Mesenchymal stem cell (in vitro differentiated cells and primary cell): ENCODE measurements at regions not wholly inside any gene's neighbourhood (a gene's known extent, or its start where the extent isn't known, plus 50 kb on each side); places are given as distances from the start of the nearest gene placed in this dataset.
"Not testable (repeated sequence)": the region's sequence is repeated elsewhere in the genome, so short reads cannot be mapped to it uniquely, and the experiment has no call there.

Experiments used
- DNase-seq: peaks from one replicate; pipeline ENCODE4 v3.0.0-alpha.2; 2013
- H2AFZ ChIP-seq: one replicate; pipeline ENCODE4 v1.6.1; 2013; ENCODE audit warnings: low read depth, mild to moderate bottlenecking, control low read depth, inconsistent platforms, low read length, moderate library complexity
- H2AK5ac ChIP-seq: 2 replicates; pipeline ENCODE4 v1.6.1; 2013; ENCODE audit warnings: low read length, moderate library complexity, mild to moderate bottlenecking, inconsistent platforms; ENCODE audit not compliant: severe bottlenecking
- H2BK120ac ChIP-seq: one replicate; pipeline ENCODE4 v1.6.1; 2013; ENCODE audit warnings: low read depth, mild to moderate bottlenecking, inconsistent platforms, low read length, moderate library complexity
- H2BK12ac ChIP-seq, 2 experiments: one replicate each; pipeline ENCODE4 v1.6.1; 2013; ENCODE audit warnings: inconsistent platforms in 2 of 2, low read length in 2 of 2, mild to moderate bottlenecking in 2 of 2, moderate library complexity in 2 of 2, control low read depth in 1 of 2
- H2BK15ac ChIP-seq: one replicate; pipeline ENCODE4 v1.6.1; 2013; ENCODE audit warnings: mild to moderate bottlenecking, low read depth, inconsistent platforms; ENCODE audit not compliant: poor library complexity, severe bottlenecking
- H2BK5ac ChIP-seq: 2 replicates; pipeline ENCODE4 v1.6.1; 2013; ENCODE audit warnings: low read depth, mild to moderate bottlenecking, low read length, control low read depth, inconsistent platforms; ENCODE audit not compliant: poor library complexity, severe bottlenecking
- H3K14ac ChIP-seq, 2 experiments: one replicate each; pipeline ENCODE4 v1.6.1; 2013; ENCODE audit warnings: inconsistent platforms in 2 of 2, low read length in 2 of 2, control low read depth in 1 of 2, mild to moderate bottlenecking in 1 of 2, moderate library complexity in 1 of 2
- H3K18ac ChIP-seq, 2 experiments: one replicate each; pipeline ENCODE4 v1.6.1; 2013; ENCODE audit warnings: inconsistent platforms in 2 of 2, low read length in 2 of 2, control low read depth in 1 of 2, low read depth in 1 of 2, mild to moderate bottlenecking in 1 of 2
- H3K23ac ChIP-seq, 2 experiments: one replicate each; pipeline ENCODE4 v1.6.1; 2013; ENCODE audit warnings: inconsistent platforms in 2 of 2, low read length in 2 of 2, mild to moderate bottlenecking in 2 of 2, moderate library complexity in 2 of 2, control low read depth in 1 of 2
- H3K27ac ChIP-seq: 2 replicates; pipeline ENCODE4 v1.5.1; 2013; ENCODE audit warnings: mild to moderate bottlenecking, moderate library complexity, low read length, control low read depth, inconsistent platforms; ENCODE audit not compliant: poor library complexity, severe bottlenecking
- H3K27me3 ChIP-seq, 2 experiments: 2 replicates each; pipeline versions ENCODE4 v1.6.1 to v1.7.0; 2013; ENCODE audit warnings: low read length in 2 of 2, mild to moderate bottlenecking in 2 of 2, moderate library complexity in 2 of 2, control low read depth in 1 of 2, inconsistent platforms in 1 of 2; ENCODE audit not compliant: control insufficient read depth in 1 of 2, insufficient read depth in 1 of 2
- H3K36me3 ChIP-seq, 2 experiments: 2 replicates each; pipeline versions ENCODE4 v1.6.1 to v1.7.0; 2013; ENCODE audit warnings: low read length in 2 of 2, control low read depth in 1 of 2, inconsistent platforms in 1 of 2, low read depth in 1 of 2, mild to moderate bottlenecking in 1 of 2; ENCODE audit not compliant: insufficient read depth in 2 of 2, control insufficient read depth in 1 of 2
- H3K4ac ChIP-seq, 2 experiments: one replicate each; pipeline ENCODE4 v1.6.1; 2013; ENCODE audit warnings: inconsistent platforms in 2 of 2, low read length in 2 of 2, mild to moderate bottlenecking in 2 of 2, moderate library complexity in 2 of 2, control low read depth in 1 of 2, low read depth in 1 of 2
- H3K4me1 ChIP-seq: 2 replicates; pipeline ENCODE4 v1.6.1; 2013; ENCODE audit warnings: low read depth, low read length, control low read depth; ENCODE audit not compliant: control insufficient read depth, insufficient read depth
- H3K4me2 ChIP-seq: 2 replicates; pipeline ENCODE4 v1.6.1; 2013; ENCODE audit warnings: low read length, mild to moderate bottlenecking, inconsistent platforms; ENCODE audit not compliant: poor library complexity, severe bottlenecking
- H3K4me3 ChIP-seq, 2 experiments: 2 replicates each; pipeline versions ENCODE4 v1.5.1 to v1.7.0; 2013; ENCODE audit warnings: low read length in 2 of 2, mild to moderate bottlenecking in 2 of 2, control low read depth in 1 of 2, low read depth in 1 of 2; ENCODE audit not compliant: insufficient read depth in 1 of 2
- H3K79me1 ChIP-seq: replicated peaks from 2 replicates; pipeline ENCODE4 v1.6.1; 2013; ENCODE audit warnings: mild to moderate bottlenecking, control low read depth, low read length, inconsistent platforms; ENCODE audit not compliant: poor library complexity, severe bottlenecking
- H3K9ac ChIP-seq: 2 replicates; pipeline ENCODE4 v1.7.0; 2013; ENCODE audit warnings: mild to moderate bottlenecking, low read length, moderate library complexity
- H3K9me3 ChIP-seq: 2 replicates; pipeline ENCODE4 v1.7.0; 2013; ENCODE audit warnings: mild to moderate bottlenecking, low read length; ENCODE audit not compliant: control insufficient read depth
- H4K8ac ChIP-seq: one replicate; pipeline ENCODE4 v1.6.1; 2013; ENCODE audit warnings: inconsistent platforms, mild to moderate bottlenecking, low read length, moderate library complexity
- H4K91ac ChIP-seq: one replicate; pipeline ENCODE4 v1.6.1; 2013; ENCODE audit warnings: mild to moderate bottlenecking, low read length, inconsistent platforms
- WGBS: methylation state at CpG from one replicate; pipeline ENCODE4 v1.1.7; 2013; ENCODE audit warnings: mixed read lengths; 5-methylcytosine and 5-hydroxymethylcytosine counted together

- not testable (repeated sequence) for H2BK12ac ChIP-seq, H3K27ac ChIP-seq, H3K4me1 ChIP-seq, H2AFZ ChIP-seq, H2AK5ac ChIP-seq, H3K4me2 ChIP-seq, H3K18ac ChIP-seq, H3K4me3 ChIP-seq, H4K8ac ChIP-seq, DNase-seq, H2BK15ac ChIP-seq, H2BK5ac ChIP-seq, H3K4ac ChIP-seq, H2BK120ac ChIP-seq, H3K27me3 ChIP-seq, H3K9ac ChIP-seq, H3K36me3 ChIP-seq, H4K91ac ChIP-seq, H3K79me1 ChIP-seq, H3K14ac ChIP-seq, H3K23ac ChIP-seq, H3K9me3 ChIP-seq
Measured at GRCh38 chr10:89988361-89988760, 287.0 kb downstream of the KIF20B start.

- no peak overlapping the region for H3K18ac ChIP-seq
- no peaks in the 10 kb centered on the region for H3K79me1 ChIP-seq
- H2BK15ac ChIP-seq: no peak overlapping the region
- H2AFZ ChIP-seq: no peak overlapping the region
- no peaks in the 10 kb centered on the region for H3K27me3 ChIP-seq
- H2AK5ac ChIP-seq: no peak overlapping the region
- H3K9me3 ChIP-seq: peaks cover 10% of the 10 kb centered on the region
- H3K36me3 ChIP-seq: no peaks in the 10 kb centered on the region
- H3K4me3 ChIP-seq: no peak overlapping the region
- no peak overlapping the region for H3K27ac ChIP-seq
- H3K4ac ChIP-seq: no peak overlapping the region
- H4K8ac ChIP-seq: no peak overlapping the region
- WGBS: 84% methylated on average over 1 of the region's 1 CpG
- no peak overlapping the region for H3K14ac ChIP-seq
- H3K4me2 ChIP-seq: no peak overlapping the region
- no peak overlapping the region for H2BK5ac ChIP-seq
- H3K9ac ChIP-seq: no peak overlapping the region
- H2BK12ac ChIP-seq: no peak overlapping the region
- H2BK120ac ChIP-seq: no peak overlapping the region
- no peak overlapping the region for H3K23ac ChIP-seq
- H3K4me1 ChIP-seq: no peaks in the 10 kb centered on the region
- H4K91ac ChIP-seq: no peak overlapping the region
- no peak for DNase-seq
Measured at GRCh38 chr10:89992575-89992974, 291.2 kb downstream of the KIF20B start.

GRCh38 chr10:90007226-90007625, 305.8 kb downstream of the KIF20B start:
- Histone ChIP-seq H3K4me3 (no peak overlapping the region), H2BK120ac (no peak overlapping the region), H3K4ac (no peak overlapping the region), H3K79me1 (no peaks in the 10 kb centered on the region), H4K91ac (no peak overlapping the region), H3K4me1 (no peaks in the 10 kb centered on the region), H3K14ac (no peak overlapping the region), H2BK15ac (no peak overlapping the region), H2AK5ac (no peak overlapping the region), H3K18ac (no peak overlapping the region), H2BK12ac (no peak overlapping the region), H4K8ac (no peak overlapping the region), H3K9ac (no peak overlapping the region), H3K9me3 (peaks cover 3% of the 10 kb centered on the region), H3K27ac (no peak overlapping the region), H3K27me3 (no peaks in the 10 kb centered on the region), H2AFZ (no peak overlapping the region), H2BK5ac (no peak overlapping the region), H3K36me3 (no peaks in the 10 kb centered on the region), H3K4me2 (no peak overlapping the region), H3K23ac (no peak overlapping the region)
- WGBS: 82% methylated on average over 1 of the region's 1 CpG
- no peak for DNase-seq

DNA sequence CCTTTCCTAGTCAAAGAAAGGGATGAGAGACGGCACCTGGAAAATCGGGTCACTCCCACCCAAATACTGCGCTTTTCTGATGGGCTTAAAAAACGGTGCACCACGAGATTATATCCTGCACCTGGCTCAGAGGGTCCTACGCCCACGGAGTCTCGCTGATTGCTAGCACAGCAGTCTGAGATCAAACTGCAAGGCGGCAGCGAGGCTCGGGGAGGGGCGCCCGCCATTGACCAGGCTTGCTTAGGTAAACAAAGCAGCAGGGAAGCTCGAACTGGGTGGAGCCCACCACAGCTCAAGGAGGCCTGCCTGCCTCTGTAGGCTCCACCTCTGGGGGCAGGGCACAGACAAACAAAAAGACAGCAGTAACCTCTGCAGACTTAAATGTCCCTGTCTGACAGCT, 309.9 kb downstream of the KIF20B start:
- not testable (repeated sequence) for H3K4me2 ChIP-seq, H3K23ac ChIP-seq, H3K4me3 ChIP-seq, H3K9me3 ChIP-seq, H3K27ac ChIP-seq, H3K27me3 ChIP-seq, H3K18ac ChIP-seq, H2BK120ac ChIP-seq, H2AFZ ChIP-seq, H4K91ac ChIP-seq, H3K4me1 ChIP-seq, H2BK12ac ChIP-seq, H3K79me1 ChIP-seq, H2BK15ac ChIP-seq, H2BK5ac ChIP-seq, H3K36me3 ChIP-seq, H3K14ac ChIP-seq, H3K9ac ChIP-seq, H4K8ac ChIP-seq, H3K4ac ChIP-seq, H2AK5ac ChIP-seq, DNase-seq
- 37% methylated on average over 6 of the region's 14 CpGs for WGBS
